Renal pelvis (tissue), 1 donor: ENCODE measurements at regions not wholly inside any gene's neighbourhood (a gene's known extent, or its start where the extent isn't known, plus 50 kb on each side); places are given as distances from the start of the nearest gene placed in this dataset.

ENCODE experiments used
- DNase-seq: peaks from one replicate; pipeline ENCODE4 v3.0.0-alpha.2; 2013

GRCh38 chr3:30167541-30168011 lies 438.8 kb upstream of the TGFBR2 start:
- DNase-seq, result no peak

GRCh38 chr3:30169487-30169886 lies 436.9 kb upstream of the TGFBR2 start:
- no peak for DNase-seq

- DNase-seq, result no peak
Observed at GRCh38 chr3:30170681-30171438, 435.5 kb upstream of the TGFBR2 start.

GRCh38 chr3:30174357-30174756 lies 432.0 kb upstream of the TGFBR2 start:
- DNase-seq, result no peak

GRCh38 chr3:30180310-30181177 lies 425.9 kb upstream of the TGFBR2 start:
- no peak for DNase-seq

- DNase-seq, result no peak
Observed at GRCh38 chr3:30181178-30181465, 425.3 kb upstream of the TGFBR2 start.

- DNase-seq, result no peak
Observed at GRCh38 chr3:30181581-30181980, 424.8 kb upstream of the TGFBR2 start.

GRCh38 chr3:30183421-30183820 lies 423.0 kb upstream of the TGFBR2 start:
- DNase-seq, result no peak

- DNase-seq, result no peak
Observed at GRCh38 chr3:30184091-30184810, 422.1 kb upstream of the TGFBR2 start.

GRCh38 chr3:30185872-30186271 lies 420.5 kb upstream of the TGFBR2 start:
- no peak for DNase-seq

GRCh38 chr3:30186741-30187219 lies 419.6 kb upstream of the TGFBR2 start:
- no peak for DNase-seq

- no peak for DNase-seq
Observed at GRCh38 chr3:30187366-30187765, 419.0 kb upstream of the TGFBR2 start.

GRCh38 chr3:30188713-30189112 lies 417.7 kb upstream of the TGFBR2 start:
- DNase-seq, result no peak

- no peak for DNase-seq
Observed at GRCh38 chr3:30189900-30190299, 416.5 kb upstream of the TGFBR2 start.

GRCh38 chr3:30193625-30194044 lies 412.8 kb upstream of the TGFBR2 start:
- DNase-seq, result no peak

- no peak for DNase-seq
Observed at GRCh38 chr3:30195352-30195751, 411.0 kb upstream of the TGFBR2 start.

GRCh38 chr3:30198162-30198561 lies 408.2 kb upstream of the TGFBR2 start:
- DNase-seq, result no peak

GRCh38 chr3:30199096-30199759 lies 407.2 kb upstream of the TGFBR2 start:
- peak; percentile 65 for DNase-seq

GRCh38 chr3:30199855-30200254 lies 406.5 kb upstream of the TGFBR2 start:
- no peak for DNase-seq

- no peak for DNase-seq
Observed at GRCh38 chr3:30201715-30202114, 404.7 kb upstream of the TGFBR2 start.

- DNase-seq, result no peak
Observed at GRCh38 chr3:30203301-30203700, 403.1 kb upstream of the TGFBR2 start.

- no peak for DNase-seq
Observed at GRCh38 chr3:30204126-30204525, 402.3 kb upstream of the TGFBR2 start.
